ENCODE measurements at regions not wholly inside any gene's neighbourhood (a gene's known extent, or its start where the extent isn't known, plus 50 kb on each side); places are given as distances from the start of the nearest gene placed in this dataset.
A peak's percentile ranks its signal among the peaks of the same experiment; 100 is the strongest.
"Not testable (repeated sequence)": the region's sequence is repeated elsewhere in the genome, so short reads cannot be mapped to it uniquely, and the experiment has no call there.

- peak overlapping the region; percentile 66 to 88 for H3K27ac ChIP-seq
- TF ChIP-seq CTCF (IDR thresholded peaks at IDR 0.05) = no peak
- peak; percentile 91 for DNase-seq (ENCODE audit: low spot score)
- H3K4me3 ChIP-seq = peak overlapping the region; percentile 89
Observed at GRCh38 chr2:242088471-242089212, 219.1 kb downstream of the RTP5 start.

GRCh38 chr2:242089213-242089549, 219.7 kb downstream of the RTP5 start:
- not testable (repeated sequence) for DNase-seq (ENCODE audit: low spot score)
- H3K4me3 ChIP-seq = peak overlapping the region; percentile 89
- peak overlapping the region in 1 of 2 donors; percentile 88 for H3K27ac ChIP-seq

GRCh38 chr2:242097278-242097677, 227.7 kb downstream of the RTP5 start:
- not testable (repeated sequence) for DNase-seq (ENCODE audit: low spot score); H3K4me3 ChIP-seq; H3K27ac ChIP-seq

GRCh38 chr2:242098034-242098433, 228.5 kb downstream of the RTP5 start:
- Histone ChIP-seq H3K27ac (no peak overlapping the region), H3K4me3 (no peak overlapping the region)
- no peak for DNase-seq (ENCODE audit: low spot score)
- no peak for TF ChIP-seq CTCF (IDR thresholded peaks at IDR 0.05)

GRCh38 chr2:242098445-242099128, 229.1 kb downstream of the RTP5 start:
- no peak for TF ChIP-seq CTCF (IDR thresholded peaks at IDR 0.05)
- H3K27ac ChIP-seq = no peak overlapping the region
- DNase-seq (ENCODE audit: low spot score) = no peak
- no peak overlapping the region for H3K4me3 ChIP-seq

- DNase-seq (ENCODE audit: low spot score); H3K27ac ChIP-seq: not testable (repeated sequence)
Observed at GRCh38 chr2:242103093-242103492, 233.6 kb downstream of the RTP5 start.

GRCh38 chr2:242104202-242104956, 234.8 kb downstream of the RTP5 start:
- H3K4me3 ChIP-seq; H3K27ac ChIP-seq; DNase-seq (ENCODE audit: low spot score): not testable (repeated sequence)

More at GRCh38 chr2:242103093-242103492, 233.6 kb downstream of the RTP5 start:
- not testable (repeated sequence) for H3K4me3 ChIP-seq

- not testable (repeated sequence) for DNase-seq (ENCODE audit: low spot score); H3K4me3 ChIP-seq; H3K27ac ChIP-seq
Observed at GRCh38 chr2:242107065-242107464, 237.5 kb downstream of the RTP5 start.

- not testable (repeated sequence) for H3K27ac ChIP-seq; H3K4me3 ChIP-seq; DNase-seq (ENCODE audit: low spot score)
Observed at GRCh38 chr2:242108797-242109500, 239.4 kb downstream of the RTP5 start.

- DNase-seq (ENCODE audit: low spot score); H3K27ac ChIP-seq; H3K4me3 ChIP-seq: not testable (repeated sequence)
Observed at GRCh38 chr2:242109819-242110218, 240.3 kb downstream of the RTP5 start.

- H3K4me3 ChIP-seq; H3K27ac ChIP-seq; DNase-seq (ENCODE audit: low spot score): not testable (repeated sequence)
Observed at GRCh38 chr2:242111954-242112353, 242.4 kb downstream of the RTP5 start.

GRCh38 chr2:242113492-242113891, 244.0 kb downstream of the RTP5 start:
- not testable (repeated sequence) for H3K4me3 ChIP-seq; H3K27ac ChIP-seq; DNase-seq (ENCODE audit: low spot score)

GRCh38 chr2:242116676-242117075, 247.1 kb downstream of the RTP5 start:
- H3K27ac ChIP-seq; DNase-seq (ENCODE audit: low spot score); H3K4me3 ChIP-seq: not testable (repeated sequence)

- not testable (repeated sequence) for H3K27ac ChIP-seq; DNase-seq (ENCODE audit: low spot score); H3K4me3 ChIP-seq
Observed at GRCh38 chr2:242117305-242117704, 247.8 kb downstream of the RTP5 start.

GRCh38 chr2:242119682-242120081, 250.2 kb downstream of the RTP5 start:
- H3K4me3 ChIP-seq; DNase-seq (ENCODE audit: low spot score); H3K27ac ChIP-seq: not testable (repeated sequence)
